ENCODE measurements at regions not wholly inside any gene's neighbourhood (a gene's known extent, or its start where the extent isn't known, plus 50 kb on each side); places are given as distances from the start of the nearest gene placed in this dataset.

GRCh38 chr4:22030881-22031280, 82.3 kb upstream of the KCNIP4 start:
- H3K4me3 ChIP-seq (ENCODE audit: low read depth, low read length): no peak overlapping the region
- H3K27ac ChIP-seq (ENCODE audit: extremely low read depth, low read depth, low read length): no peak overlapping the region
- CTCF ChIA-PET: no interaction called here
- POLR2A ChIA-PET: no interaction called here
- TF ChIP-seq ZNF660 (tag by site-specific recombination; IDR thresholded peaks at IDR 0.05) (no peak), ZNF776 (tag by site-specific recombination; IDR thresholded peaks at IDR 0.05; ENCODE audit: borderline replicate concordance) (no peak), ZBTB10 (tag by site-specific recombination; IDR thresholded peaks at IDR 0.05) (no peak), ZNF214 (tag by site-specific recombination; IDR thresholded peaks at IDR 0.05; ENCODE audit: borderline replicate concordance) (no peak), ZNF623 (tag by site-specific recombination; IDR thresholded peaks at IDR 0.05) (no peak), ZNF404 (tag by site-specific recombination; IDR thresholded peaks at IDR 0.05) (no peak), ZNF23 (tag by site-specific recombination; IDR thresholded peaks at IDR 0.05; ENCODE audit: borderline replicate concordance) (no peak), ZNF266 (tag by site-specific recombination; IDR thresholded peaks at IDR 0.05; ENCODE audit: low read depth) (no peak), ZSCAN23 (tag by site-specific recombination; IDR thresholded peaks at IDR 0.05) (no peak), TCF7L2 (IDR thresholded peaks at IDR 0.05; ENCODE audit: borderline replicate concordance, low read depth, low read length) (no peak)
- no peaks in the 10 kb centered on the region for H3K36me3 ChIP-seq (ENCODE audit: control insufficient read depth in 2 of 2, insufficient read depth in 1 of 2, low read length in 2 of 2)
- H3K4me1 ChIP-seq (ENCODE audit: control insufficient read depth, insufficient read depth, low read length): no peaks in the 10 kb centered on the region
- H3K9me3 ChIP-seq (ENCODE audit: control insufficient read depth, insufficient read depth, low read depth, low read length): no peaks in the 10 kb centered on the region

- no peaks in the 10 kb centered on the region for H3K4me1 ChIP-seq (ENCODE audit: control insufficient read depth, insufficient read depth, low read length)
- CTCF ChIA-PET: no interaction called here
- H3K27ac ChIP-seq (ENCODE audit: extremely low read depth, low read depth, low read length): no peak overlapping the region
- H3K4me3 ChIP-seq (ENCODE audit: low read depth, low read length): no peak overlapping the region
- H3K36me3 ChIP-seq (ENCODE audit: control insufficient read depth in 2 of 2, insufficient read depth in 1 of 2, low read length in 2 of 2): no peaks in the 10 kb centered on the region
- no peaks in the 10 kb centered on the region for H3K9me3 ChIP-seq (ENCODE audit: control insufficient read depth, insufficient read depth, low read depth, low read length)
- POLR2A ChIA-PET: no interaction called here
- TF ChIP-seq ZIC2 (tag by site-specific recombination; IDR thresholded peaks at IDR 0.05): no peak
- no peak for TF ChIP-seq ZNF561 (tag by site-specific recombination; IDR thresholded peaks at IDR 0.05; ENCODE audit: borderline replicate concordance)
- no peak for TF ChIP-seq KLF9 (tag by site-specific recombination; IDR thresholded peaks at IDR 0.05; ENCODE audit: low read depth)
- TF ChIP-seq FEZF1 (tag by site-specific recombination; IDR thresholded peaks at IDR 0.05): no peak
- no peak for TF ChIP-seq ZNF24 (tag by site-specific recombination; IDR thresholded peaks at IDR 0.05)
- no peak for TF ChIP-seq BCL11B (tag by site-specific recombination; IDR thresholded peaks at IDR 0.05; ENCODE audit: low read depth)
- no peak for TF ChIP-seq ZNF223 (tag by site-specific recombination; IDR thresholded peaks at IDR 0.05)
- no peak for TF ChIP-seq ZNF19 (tag by site-specific recombination; IDR thresholded peaks at IDR 0.05; ENCODE audit: low read depth)
- no peak for TF ChIP-seq ZNF10 (tag by site-specific recombination; IDR thresholded peaks at IDR 0.05)
- TF ChIP-seq PRDM1 (tag by site-specific recombination; IDR thresholded peaks at IDR 0.05): no peak
- no peak for TF ChIP-seq ZNF548 (tag by site-specific recombination; IDR thresholded peaks at IDR 0.05)
- no peak for TF ChIP-seq SP7 (tag by site-specific recombination; IDR thresholded peaks at IDR 0.05)
- TF ChIP-seq ZNF560 (tag by site-specific recombination; IDR thresholded peaks at IDR 0.05; ENCODE audit: borderline replicate concordance): no peak
- no peak for TF ChIP-seq PRDM2 (tag by site-specific recombination; IDR thresholded peaks at IDR 0.05; ENCODE audit: borderline replicate concordance)
- TF ChIP-seq PRDM10 (tag by site-specific recombination; IDR thresholded peaks at IDR 0.05): no peak
- no peak for TF ChIP-seq ZNF549 (tag by site-specific recombination; IDR thresholded peaks at IDR 0.05)
These were observed 81.7 kb upstream of the KCNIP4 start for GRCh38 chr4:22030307-22030706.

Measured in HEK293 (cell line).